Astrocyte of the cerebellum (primary cell): ENCODE measurements at regions not wholly inside any gene's neighbourhood (a gene's known extent, or its start where the extent isn't known, plus 50 kb on each side); places are given as distances from the start of the nearest gene placed in this dataset.
A peak's percentile ranks its signal among the peaks of the same experiment; 100 is the strongest.
"Not testable (repeated sequence)": the region's sequence is repeated elsewhere in the genome, so short reads cannot be mapped to it uniquely, and the experiment has no call there.

Experiments
- DNase-seq: peaks from one replicate; pipeline ENCODE4 v3.0.0-alpha.2; 2011; ENCODE audit warnings: low read depth
- H3K4me3 ChIP-seq: 2 replicates; pipeline ENCODE4 v1.5.1; 2011; ENCODE audit warnings: mild to moderate bottlenecking, low read depth, low read length, moderate library complexity
- CTCF ChIP-seq: IDR thresholded peaks from 2 replicates; pipeline ENCODE4 v1.5.1; 2012; ENCODE audit warnings: low read length, low read depth, moderate library complexity, mild to moderate bottlenecking; ENCODE audit errors: missing control alignments
- in situ Hi-C: cut with HindIII; loops from 2 replicates; pipeline ENCODE4 v1.10.0; 2017; ENCODE audit warnings: low sequenced_read_pairs

- TF ChIP-seq CTCF, result no peak
- no peak overlapping the region for H3K4me3 ChIP-seq
- in situ Hi-C loops, result no loop called here
- DNase-seq, result no peak
These were observed 660.3 kb downstream of the SI start for GRCh38 chr3:164417955-164418354.

GRCh38 chr3:164416491-164417222 is 661.6 kb downstream of the SI start:
- DNase-seq, result peak; percentile 5
- TF ChIP-seq CTCF, result no peak
- in situ Hi-C loops, result no loop called here
- H3K4me3 ChIP-seq, result no peak overlapping the region

GRCh38 chr3:164408326-164408725 is 670.0 kb downstream of the SI start:
- no peak for TF ChIP-seq CTCF
- no peak for DNase-seq
- in situ Hi-C loops, result no loop called here
- no peak overlapping the region for H3K4me3 ChIP-seq

- no peak for TF ChIP-seq CTCF
- in situ Hi-C loops, result no loop called here
- DNase-seq, result no peak
- no peak overlapping the region for H3K4me3 ChIP-seq
These were observed 671.2 kb downstream of the SI start for GRCh38 chr3:164407111-164407510.

GRCh38 chr3:164406281-164406680 is 672.0 kb downstream of the SI start:
- in situ Hi-C loops, result no loop called here
- no peak for TF ChIP-seq CTCF
- DNase-seq, result no peak
- H3K4me3 ChIP-seq, result no peak overlapping the region

GRCh38 chr3:164401923-164402322 is 676.4 kb downstream of the SI start:
- no peak overlapping the region for H3K4me3 ChIP-seq
- TF ChIP-seq CTCF, result no peak
- in situ Hi-C loops, result no loop called here
- no peak for DNase-seq

- DNase-seq, H3K4me3 ChIP-seq, in situ Hi-C loops: not testable (repeated sequence)
These were observed 676.9 kb downstream of the SI start for GRCh38 chr3:164401440-164401839.
